H1 (cell line): ENCODE measurements at regions not wholly inside any gene's neighbourhood (a gene's known extent, or its start where the extent isn't known, plus 50 kb on each side); places are given as distances from the start of the nearest gene placed in this dataset.

Experiments used
- BACH1 ChIP-seq: IDR thresholded peaks from 2 replicates; pipeline ENCODE4 v1.6.1; 2012; ENCODE audit warnings: low read length, improper control_type of control experiment
- CBX5 ChIP-seq: fragments of 300-800, 300-1000 bp; sonication (generic); IDR thresholded peaks from 2 replicates; pipeline ENCODE4 v1.7.1; 2016; ENCODE audit warnings: antibody characterized with exemption, low read length, low read depth
- CHD7 ChIP-seq: fragments of 300-600 bp; sonication (generic); IDR thresholded peaks from 2 replicates; pipeline ENCODE4 v1.7.1; 2012; ENCODE audit warnings: low read length, moderate library complexity, mild to moderate bottlenecking, inconsistent platforms; ENCODE audit not compliant: insufficient replicate concordance
- CREB1 ChIP-seq: IDR thresholded peaks from 2 replicates; pipeline ENCODE4 v1.6.1; 2012; ENCODE audit warnings: inconsistent platforms
- CTBP2 ChIP-seq: IDR thresholded peaks from 2 replicates; pipeline ENCODE4 v1.7.0; 2011; ENCODE audit warnings: borderline replicate concordance, mild to moderate bottlenecking, moderate library complexity, mixed read lengths, low read length; ENCODE audit not compliant: insufficient read depth, insufficient read length
- JUND ChIP-seq: IDR thresholded peaks from 2 replicates; pipeline ENCODE4 v1.6.1; 2011; ENCODE audit warnings: mild to moderate bottlenecking, improper control_type of control experiment, low read length
- KDM4A ChIP-seq: IDR thresholded peaks from one replicate; pipeline ENCODE4 v1.7.1; 2012; ENCODE audit warnings: low read depth, mild to moderate bottlenecking, moderate library complexity, low read length, inconsistent platforms; ENCODE audit not compliant: severe bottlenecking
- MAFK ChIP-seq: IDR thresholded peaks from 2 replicates; pipeline ENCODE4 v1.6.1; 2012; ENCODE audit warnings: low read depth, mild to moderate bottlenecking, improper control_type of control experiment, low read length
- MAX ChIP-seq: IDR thresholded peaks from 2 replicates; pipeline ENCODE4 v1.6.1; 2012; ENCODE audit warnings: inconsistent platforms
- PHF8 ChIP-seq: fragments of 200-600 bp; sonication (generic); conservative IDR thresholded peaks from 2 replicates; pipeline ENCODE4 v1.7.1; 2012; ENCODE audit warnings: low read depth, mild to moderate bottlenecking, inconsistent platforms, low read length, moderate library complexity
- POU5F1 ChIP-seq: IDR thresholded peaks from 2 replicates; pipeline ENCODE4 v1.6.1; 2011; ENCODE audit warnings: low read depth, mild to moderate bottlenecking, low read length, moderate library complexity
- SRF ChIP-seq: IDR thresholded peaks from 2 replicates; pipeline ENCODE4 v1.6.1; 2011; ENCODE audit warnings: mild to moderate bottlenecking, low read depth, low read length, moderate library complexity
- TCF12 ChIP-seq: IDR thresholded peaks from 2 replicates; pipeline ENCODE4 v1.6.1; 2011; ENCODE audit warnings: low read depth, mild to moderate bottlenecking, low read length

GRCh38 chr12:20268771-20269170, 99.6 kb upstream of the PDE3A start (continued):
- TF ChIP-seq CHD7 (no peak), MAFK (no peak), TCF12 (no peak), CTBP2 (no peak), MAX (no peak), JUND (no peak), CREB1 (no peak), POU5F1 (no peak), BACH1 (no peak), PHF8 (no peak), KDM4A (no peak), SRF (no peak), CBX5 (no peak)
